Right renal cortex interstitium (tissue), 3 donors: ENCODE measurements at regions not wholly inside any gene's neighbourhood (a gene's known extent, or its start where the extent isn't known, plus 50 kb on each side); places are given as distances from the start of the nearest gene placed in this dataset.
A peak's percentile ranks its signal among the peaks of the same experiment; 100 is the strongest.
"Not testable (repeated sequence)": the region's sequence is repeated elsewhere in the genome, so short reads cannot be mapped to it uniquely, and the experiment has no call there.

Source experiments
- DNase-seq, 3 donors: peaks; one replicate each; pipeline ENCODE4 v3.0.0-alpha.2; 2013; ENCODE audit warnings: low read depth in 3 of 3, low spot score in 2 of 3

DNA sequence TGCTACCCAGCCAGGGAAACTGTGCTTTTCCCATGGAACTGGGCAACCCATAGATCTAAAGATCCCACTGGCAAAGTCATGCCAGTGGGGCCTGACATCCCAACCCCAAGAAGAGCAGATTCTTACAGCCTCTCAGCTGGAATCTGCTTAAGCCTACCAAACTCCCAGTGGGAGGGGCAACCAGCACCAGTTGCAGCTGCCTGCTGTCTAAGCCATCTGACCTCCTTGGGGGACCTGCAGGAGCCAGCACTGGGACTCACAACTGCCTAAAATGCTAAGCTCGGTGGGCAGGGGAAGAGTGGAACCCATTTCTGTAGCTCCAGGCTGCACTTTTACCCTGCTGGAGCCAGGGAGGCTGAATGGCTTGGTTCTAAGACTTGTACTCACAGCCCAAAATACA, 770.7 kb upstream of the SLC8A1 start:
- no peak for DNase-seq

DNA sequence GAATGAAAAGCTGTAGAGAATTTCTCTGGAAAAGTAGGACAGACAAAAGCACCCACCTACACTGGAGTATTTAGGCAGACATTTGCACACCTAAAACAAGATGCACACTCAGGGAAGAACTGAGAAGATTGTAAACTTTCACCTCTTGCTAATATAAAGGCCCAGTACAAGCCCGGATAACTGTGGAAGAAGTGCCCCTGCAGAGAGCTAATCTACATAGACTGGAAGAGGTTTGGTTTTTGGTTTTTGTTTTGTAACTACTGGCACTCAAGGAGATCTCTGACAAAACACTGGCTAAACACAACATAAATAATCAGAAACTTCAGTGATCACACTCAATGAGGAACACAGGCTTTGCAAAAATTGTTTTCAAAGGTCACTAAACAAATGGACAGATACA, 782.2 kb upstream of the SLC8A1 start:
- DNase-seq = no peak

DNA sequence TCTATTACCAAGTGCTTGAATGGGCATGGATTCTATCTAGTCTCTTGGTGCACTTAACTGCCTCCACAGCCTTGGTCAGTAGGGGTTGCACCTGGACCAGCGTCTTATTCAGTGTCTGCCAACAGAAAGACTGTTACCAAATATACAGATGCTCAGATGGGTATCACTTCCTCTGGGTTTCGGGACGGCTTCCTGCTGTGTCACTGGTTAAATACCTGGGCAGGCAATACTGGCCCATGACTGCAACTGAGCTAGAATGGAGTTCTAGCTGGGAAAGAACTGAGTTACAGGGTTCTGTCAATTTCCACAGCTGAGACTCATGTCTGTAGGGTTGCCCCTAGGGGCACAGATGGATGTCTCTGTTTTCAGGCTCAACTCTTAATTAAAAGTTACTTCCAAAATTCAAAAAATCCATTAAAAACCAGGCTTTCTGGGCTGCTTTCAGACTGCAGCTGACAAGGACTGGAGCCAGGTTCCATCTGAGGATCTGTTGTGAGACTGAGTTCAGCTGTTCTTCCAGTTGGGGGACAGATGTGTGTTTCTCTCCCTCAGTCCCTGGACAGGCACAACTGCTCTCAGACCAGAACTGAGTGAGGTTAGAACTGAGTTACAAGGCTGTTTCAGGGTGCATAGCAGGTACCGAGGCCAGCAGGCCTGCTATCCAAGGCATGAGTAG, 789.6 kb upstream of the SLC8A1 start:
- DNase-seq = no peak

DNA sequence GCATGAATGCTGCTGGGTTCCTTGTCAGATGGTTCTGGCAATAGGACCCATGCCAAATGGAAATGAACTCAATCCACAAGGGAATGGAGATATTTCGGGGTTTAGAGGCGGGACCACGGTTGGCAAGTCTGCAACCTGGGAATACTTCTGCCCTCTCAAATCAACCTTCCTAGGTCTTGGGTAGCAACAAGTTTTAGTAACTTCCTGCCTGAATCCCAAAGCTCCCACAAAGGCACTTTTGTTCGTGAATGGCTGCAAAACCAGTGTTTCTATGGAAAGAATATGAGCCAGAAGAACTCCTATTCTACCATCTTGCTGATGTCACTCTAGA, 790.1 kb upstream of the SLC8A1 start:
- no peak for DNase-seq

DNA sequence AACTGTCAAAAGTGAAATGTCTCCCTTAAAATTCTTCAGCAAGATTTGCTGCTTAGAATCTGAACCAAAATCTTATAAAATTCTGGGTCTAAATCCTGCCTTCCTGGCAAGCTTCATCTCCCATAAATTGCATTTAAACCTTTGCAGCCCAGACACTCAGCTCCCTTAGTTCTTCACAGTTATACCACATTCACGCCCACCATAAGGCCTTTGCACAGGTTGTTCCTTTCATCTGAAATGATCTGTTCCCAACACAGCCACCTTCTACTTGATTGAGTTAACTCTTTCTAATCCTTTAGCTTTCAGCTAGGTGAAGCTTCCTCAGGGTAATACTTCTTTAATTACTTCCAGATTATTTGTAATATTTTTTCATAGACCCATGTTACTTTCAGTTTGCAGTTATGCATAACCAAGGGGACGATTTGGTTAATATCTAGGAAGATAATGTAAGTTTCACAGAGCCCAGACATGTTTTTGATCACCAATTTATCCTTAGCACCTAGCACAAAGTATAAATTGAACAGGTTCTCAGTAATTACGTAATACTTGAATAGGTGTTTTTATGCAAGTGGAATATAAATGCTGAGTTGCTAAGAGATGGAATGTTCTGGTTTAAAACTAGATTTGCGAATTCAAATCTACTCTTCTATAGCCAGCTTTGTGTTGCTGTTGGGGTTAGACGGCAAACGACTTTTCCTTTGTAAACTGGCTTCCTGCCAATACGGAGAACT, 779.7 kb upstream of the PKDCC start:
- DNase-seq = no peak

DNA sequence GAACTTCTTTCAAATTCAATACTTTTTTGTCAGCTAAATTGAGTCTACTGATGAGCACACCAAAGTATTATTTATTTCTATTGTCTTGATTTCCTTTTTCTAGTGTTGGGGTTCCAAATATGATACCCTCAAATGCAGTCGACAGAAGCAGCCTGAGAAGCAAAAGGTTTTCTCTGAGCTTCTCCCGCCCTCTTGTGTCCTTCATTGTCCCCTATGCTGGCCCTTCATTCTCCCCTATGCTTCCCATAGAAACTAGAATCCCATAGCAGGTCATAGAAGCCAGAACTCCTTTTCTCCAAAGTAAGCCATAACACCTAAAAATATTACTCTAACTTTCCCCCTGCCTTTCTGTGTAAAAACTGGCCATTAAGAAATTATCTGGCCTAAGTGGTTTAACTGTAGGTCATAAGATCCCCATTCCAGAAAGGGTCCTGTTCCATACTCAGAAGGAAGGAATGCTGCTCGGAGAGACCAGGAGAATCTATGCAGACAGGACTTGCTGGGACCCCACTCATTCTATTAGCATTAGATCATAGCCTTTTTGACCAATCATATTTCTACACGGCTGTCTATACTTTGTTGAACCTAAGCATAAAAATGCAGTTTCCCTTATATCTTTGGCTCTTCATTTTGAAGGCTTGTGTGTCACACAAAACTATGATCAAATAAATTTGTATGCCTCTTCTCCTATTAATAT, 764.6 kb upstream of the PKDCC start:
- no peak for DNase-seq

DNA sequence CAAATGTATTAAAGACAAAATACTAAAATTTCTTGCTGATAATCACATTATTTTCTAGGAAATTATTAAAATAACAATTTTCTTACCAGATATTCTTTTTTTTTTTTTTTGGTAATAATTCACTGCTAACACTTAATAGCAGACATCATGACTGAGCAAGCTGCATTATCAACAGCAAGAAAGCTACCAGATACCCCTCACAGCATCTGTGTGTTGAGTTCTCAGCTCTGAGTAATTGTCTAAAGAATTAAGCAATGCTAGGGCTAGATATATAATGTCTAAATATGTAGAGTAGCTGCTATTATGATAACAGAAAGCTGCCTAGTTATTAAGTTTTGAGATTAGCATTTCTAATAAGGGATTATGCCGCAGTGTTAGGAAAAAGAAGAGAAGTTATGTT, 754.3 kb upstream of the PKDCC start:
- no peak for DNase-seq

DNA sequence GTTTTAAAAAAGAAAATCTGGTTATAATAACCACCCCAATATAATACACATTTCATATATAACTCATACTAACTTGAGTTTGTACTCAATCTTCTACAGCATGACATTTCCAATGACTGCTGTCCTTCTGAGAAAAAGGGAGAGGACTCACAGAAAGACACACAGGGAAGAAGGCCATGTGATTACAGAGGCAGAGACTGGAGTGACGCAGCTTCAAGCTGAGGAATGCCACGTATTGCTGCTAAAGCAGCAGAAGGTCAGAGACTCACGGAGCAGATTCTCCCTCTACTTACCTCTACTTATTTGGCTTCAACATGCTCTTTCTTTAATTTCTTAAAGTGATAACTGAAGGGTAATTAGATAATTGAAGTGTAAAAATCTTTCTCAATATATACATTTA, 753.5 kb upstream of the PKDCC start:
- no peak for DNase-seq

DNA sequence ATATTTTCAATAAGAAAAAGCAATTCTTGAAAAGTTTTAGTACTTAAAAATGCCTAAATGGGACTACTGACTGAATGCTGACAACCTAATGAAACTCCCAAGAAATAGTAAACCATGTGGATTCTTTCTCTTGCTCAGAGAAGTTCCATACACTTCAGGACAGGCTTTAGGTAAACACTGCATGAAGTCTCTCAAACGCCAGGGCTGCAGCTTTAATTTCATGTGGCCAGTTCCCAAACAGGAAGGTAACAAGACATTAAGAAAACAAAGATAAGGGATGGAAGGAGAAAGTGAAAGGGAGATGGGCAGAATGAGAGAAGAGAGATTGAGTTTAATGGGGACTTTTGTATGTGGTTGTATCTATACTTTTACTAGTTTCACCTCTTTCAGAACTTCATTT, 734.7 kb upstream of the PKDCC start:
- no peak for DNase-seq

DNA sequence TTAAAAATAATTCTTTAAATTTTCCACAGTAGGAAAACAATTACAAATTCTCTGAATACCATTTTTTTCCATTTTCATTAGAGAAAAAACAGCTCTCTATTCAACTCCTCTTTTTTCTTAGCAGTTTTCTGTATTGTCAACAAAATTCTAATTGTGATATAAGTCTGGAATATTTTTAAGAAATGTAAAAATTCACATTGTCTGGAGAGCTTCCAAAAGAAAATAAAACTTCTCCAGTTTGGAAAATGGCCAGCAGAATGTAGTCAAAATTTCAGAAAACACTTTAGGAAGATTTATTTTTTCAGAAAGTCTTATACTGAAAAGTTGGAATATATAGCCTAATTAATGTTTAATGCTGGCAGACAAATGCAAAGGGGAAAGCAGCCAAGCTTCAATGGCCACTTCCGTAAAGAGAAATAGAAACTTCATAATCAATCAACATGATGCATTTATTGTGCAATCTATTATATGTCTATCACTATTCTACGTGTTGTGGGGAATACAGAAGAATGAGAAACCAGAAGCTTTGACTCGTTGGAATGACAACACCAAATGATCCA, 733.2 kb upstream of the PKDCC start:
- peak in 1 of 3 donors; percentile 23 for DNase-seq

DNA sequence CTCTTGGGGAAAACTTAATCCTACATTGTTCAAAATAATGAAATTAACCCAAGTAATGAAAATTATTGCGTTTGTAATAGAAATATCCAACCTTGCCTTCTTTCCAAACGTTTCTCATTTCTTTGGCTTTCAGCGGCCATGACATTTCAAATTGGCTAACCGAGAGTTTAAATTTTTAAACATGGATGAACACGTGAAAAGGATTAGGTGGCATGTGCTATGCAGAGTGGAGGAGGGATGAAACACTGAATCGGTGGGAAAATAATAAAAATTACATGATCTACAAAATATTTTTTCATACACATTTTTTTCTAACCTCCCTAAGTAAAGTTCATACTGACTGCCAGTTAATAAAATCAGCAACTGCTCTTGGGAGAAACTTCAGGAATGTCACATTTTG, 728.4 kb upstream of the PKDCC start:
- no peak for DNase-seq

DNA sequence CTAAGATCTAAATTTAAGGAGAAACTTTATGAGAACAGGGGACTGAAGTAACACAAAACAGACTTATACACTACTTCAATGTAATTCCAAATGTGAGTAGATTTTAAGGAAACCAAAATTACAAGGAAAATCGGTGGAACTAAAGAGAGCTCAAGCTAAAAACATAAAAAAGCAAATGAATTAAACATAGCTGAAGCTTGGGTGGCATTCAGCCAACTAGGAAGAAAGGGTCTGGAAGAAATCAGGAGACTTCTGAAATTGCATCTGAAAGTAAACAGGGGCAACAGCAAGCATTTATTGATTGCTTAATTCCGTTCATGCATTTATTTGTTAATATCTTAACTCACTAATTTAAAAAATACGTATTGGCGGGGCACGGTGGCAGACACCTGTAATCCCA, 727.3 kb upstream of the PKDCC start:
- no peak for DNase-seq

DNA sequence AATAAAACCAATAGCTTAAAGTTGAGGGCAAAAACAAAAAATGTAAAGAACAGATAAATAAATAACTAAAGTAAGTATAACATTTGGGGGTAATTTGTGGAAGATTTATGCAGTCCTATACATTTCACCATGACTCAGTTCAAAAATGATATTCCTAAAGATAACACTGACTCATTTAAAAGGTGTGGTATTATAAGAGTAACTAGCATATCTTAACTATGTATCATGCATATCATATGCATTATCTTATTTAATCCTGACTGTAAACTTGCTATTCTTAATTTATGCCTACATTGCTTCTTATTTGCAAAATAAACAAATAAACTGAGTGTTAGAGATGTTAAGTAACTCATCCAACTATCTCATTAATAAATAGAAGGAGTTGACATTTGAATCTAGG, 726.5 kb upstream of the PKDCC start:
- no peak for DNase-seq

DNA sequence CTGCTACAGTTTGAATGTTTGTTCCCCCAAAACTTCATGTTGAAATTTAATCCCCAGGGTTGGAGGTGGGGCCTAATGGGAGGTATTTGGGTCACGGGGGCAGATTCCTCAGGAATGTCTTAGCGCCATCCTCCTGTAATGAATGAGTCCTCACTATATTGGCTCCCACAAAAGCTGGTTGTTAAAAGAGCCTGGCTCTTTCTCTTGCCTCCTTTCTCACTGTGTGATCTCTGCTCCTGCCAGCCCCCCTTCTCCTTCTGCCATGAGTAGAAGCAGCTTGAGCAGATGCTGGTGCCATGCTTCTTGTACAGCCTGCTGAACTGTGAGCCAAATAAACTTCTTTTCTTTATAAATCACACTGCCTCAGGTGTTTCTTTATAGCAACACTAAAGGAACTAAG, 721.0 kb upstream of the PKDCC start:
- no peak for DNase-seq

DNA sequence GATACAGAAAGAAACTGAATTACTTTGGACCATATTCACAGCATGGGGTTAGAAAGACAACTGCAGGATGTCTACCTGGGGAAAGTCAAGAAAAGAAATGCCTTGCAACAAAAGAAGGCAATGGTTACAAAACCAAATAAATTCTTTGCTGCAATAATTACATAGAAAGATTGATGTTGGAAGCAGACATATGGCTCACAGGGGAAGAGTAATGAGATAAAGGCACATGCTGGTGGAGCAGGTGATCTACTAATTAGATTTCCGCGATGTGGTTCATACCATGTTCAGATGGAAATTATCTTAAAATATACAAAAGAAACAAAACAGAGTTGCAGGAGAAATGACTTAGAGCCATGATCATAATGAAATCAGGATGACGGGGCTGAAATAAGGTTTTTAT, 718.8 kb upstream of the PKDCC start:
- DNase-seq = no peak

DNA sequence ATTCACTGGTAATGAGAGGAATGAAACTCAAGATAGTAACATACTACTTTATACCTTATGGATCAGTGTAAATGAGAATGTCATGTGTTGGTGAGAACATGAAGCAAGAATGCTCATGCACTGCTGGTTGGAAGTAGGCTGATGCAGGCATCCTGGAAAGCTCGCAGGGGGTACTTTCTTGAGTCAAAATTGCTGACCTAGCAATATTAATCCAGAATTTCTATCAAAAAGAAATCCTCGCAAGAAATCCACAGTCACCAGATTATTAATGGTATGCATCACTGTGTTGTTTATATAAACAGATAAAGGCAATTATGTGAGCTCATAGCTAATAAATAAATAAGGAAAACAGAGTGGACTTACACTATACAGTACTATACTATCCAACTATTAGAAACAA, 713.7 kb upstream of the PKDCC start:
- DNase-seq = no peak

DNA sequence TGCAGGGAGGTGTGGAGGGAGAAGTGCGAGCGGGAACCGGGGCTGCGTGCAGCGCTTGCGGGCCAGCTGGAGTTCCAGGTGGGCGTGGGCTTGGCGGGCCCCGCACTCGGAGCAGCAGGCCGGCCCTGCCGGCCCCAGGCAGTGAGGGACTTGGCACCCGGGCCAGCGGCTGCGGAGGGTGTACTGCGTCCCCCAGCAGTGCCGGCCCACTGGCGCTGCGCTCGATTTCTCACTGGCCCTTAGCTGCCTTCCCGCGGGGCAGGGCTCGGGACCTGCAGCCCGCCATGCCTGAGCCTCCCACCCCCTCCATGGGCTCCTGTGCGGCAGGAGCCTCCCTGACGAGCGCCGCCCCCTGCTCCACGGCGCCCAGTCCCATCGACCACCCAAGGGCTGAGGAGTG, 712.2 kb upstream of the PKDCC start:
- not testable (repeated sequence) for DNase-seq

DNA sequence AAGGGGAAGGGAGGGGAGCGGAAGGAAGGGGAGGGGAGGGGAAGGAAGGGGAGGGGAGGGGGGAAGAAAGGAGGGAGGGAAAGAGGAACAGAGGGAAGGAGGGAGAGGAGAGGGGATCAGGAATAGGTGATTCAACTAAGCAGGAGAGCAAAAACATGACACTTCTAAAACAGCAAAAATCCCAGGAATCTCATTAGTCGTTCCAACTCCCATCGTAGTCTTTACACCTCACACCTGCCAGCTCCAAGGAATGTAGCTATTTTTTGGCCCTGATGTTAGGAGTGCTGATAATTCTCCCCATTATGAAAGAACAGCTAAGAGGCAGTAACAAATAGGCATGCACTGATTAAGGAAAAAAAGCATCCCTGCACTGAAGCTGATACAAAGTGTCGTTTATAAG, 709.9 kb upstream of the PKDCC start:
- DNase-seq = no peak

DNA sequence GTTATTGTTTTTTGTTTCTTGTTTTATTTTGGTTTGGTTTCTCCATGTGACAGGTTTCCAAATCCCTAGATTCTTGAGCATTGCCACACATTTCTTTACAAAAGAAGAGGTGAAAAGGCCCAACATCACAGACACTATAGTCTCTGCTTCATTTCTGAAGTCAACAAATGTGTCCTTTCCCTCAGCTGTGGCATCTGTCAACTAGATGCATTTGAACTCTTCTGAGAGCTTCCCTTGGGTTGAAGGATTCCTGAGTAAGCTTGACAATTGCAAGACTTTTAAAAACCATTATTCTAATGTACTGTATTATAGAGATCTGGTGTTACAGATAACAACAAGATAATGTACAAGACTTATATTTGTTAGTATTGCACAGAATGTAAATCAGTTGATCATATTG, 703.3 kb upstream of the PKDCC start:
- DNase-seq = no peak

DNA sequence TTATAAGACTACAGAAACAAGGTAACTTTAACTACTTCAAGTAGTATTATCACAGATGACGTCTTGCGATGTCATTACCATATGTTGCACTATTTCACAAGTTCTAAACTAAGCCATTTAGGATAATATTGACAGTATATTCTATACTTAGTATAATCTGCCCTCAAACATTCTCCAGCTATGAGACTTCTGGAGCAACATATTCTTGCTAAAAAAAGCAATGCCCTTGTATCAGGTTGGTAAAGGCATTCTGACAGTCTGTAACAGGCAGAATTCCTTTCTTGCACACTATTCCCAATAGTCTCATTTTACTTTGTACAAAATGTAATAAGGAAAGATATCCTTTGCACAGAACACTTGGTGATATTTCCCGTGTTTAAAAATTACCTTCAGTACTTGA, 694.8 kb upstream of the PKDCC start:
- no peak for DNase-seq

DNA sequence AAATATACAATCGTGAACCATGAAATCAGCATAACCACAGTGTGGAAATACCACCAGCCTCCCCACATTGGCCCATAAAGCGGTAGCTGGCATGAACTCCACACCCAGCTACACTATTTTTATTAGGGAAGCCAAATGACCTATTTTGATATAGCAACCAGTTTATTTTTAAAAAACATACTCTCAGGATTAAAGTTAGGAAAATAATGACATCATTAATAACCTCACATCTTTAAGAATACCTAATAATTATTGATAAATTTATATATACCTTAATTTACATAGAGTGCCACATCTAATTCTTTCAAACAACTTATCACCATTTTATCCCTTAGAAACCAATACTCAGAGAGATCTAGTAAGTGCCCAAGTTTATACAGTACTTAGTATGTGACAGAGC, 692.0 kb upstream of the PKDCC start:
- DNase-seq = no peak

DNA sequence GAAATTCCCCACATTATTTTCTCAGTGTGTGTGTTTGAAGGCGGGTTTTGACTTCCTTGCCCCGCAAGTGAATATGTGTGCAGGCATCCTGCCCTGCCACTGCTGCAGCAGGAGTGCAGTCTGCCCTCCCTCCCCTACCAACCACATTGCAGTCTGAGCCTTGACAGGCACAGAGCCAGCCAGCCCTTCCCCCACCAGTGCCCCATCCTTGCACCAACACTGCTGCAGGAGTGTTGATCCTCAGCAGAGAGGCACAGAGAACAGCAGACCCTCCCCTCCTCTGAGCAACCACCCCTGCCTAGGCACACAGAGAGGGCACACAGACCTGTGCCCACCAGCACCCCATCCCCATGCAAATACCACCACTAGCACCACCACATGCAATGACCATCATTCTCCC, 683.0 kb upstream of the PKDCC start:
- no peak for DNase-seq
